Calu3 (cell line): ENCODE measurements at regions not wholly inside any gene's neighbourhood (a gene's known extent, or its start where the extent isn't known, plus 50 kb on each side); places are given as distances from the start of the nearest gene placed in this dataset.
"Not testable (repeated sequence)": the region's sequence is repeated elsewhere in the genome, so short reads cannot be mapped to it uniquely, and the experiment has no call there.

Experiments
- BruUV-seq: library from RNA; stranded (reverse); fragments of 400-500 nt; replicated peaks from 2 replicates; lab custom pipeline; 2021; lab: Mats Ljungman, UMichigan
- CTCF ChIA-PET: fragments of 300-600 bp; sonication (Branson Sonifier 250); formaldehyde crosslinking; loops from one replicate; lab custom pipeline; 2022; ENCODE audit warnings: antibody characterized with exemption; lab: Charles Lee
- DNase-seq: peaks from one replicate; pipeline ENCODE4 v3.0.0; 2022
- H3K27ac Mint-ChIP-seq: one replicate; pipeline ENCODE4 v1.8.0; 2022; ENCODE audit warnings: mixed read lengths; ENCODE audit not compliant: unreplicated experiment
- H3K27me3 Mint-ChIP-seq: one replicate; pipeline ENCODE4 v1.8.0; 2022; ENCODE audit warnings: mixed read lengths; ENCODE audit not compliant: unreplicated experiment
- H3K36me3 Mint-ChIP-seq: one replicate; pipeline ENCODE4 v1.8.0; 2022; ENCODE audit warnings: mild to moderate bottlenecking, moderate library complexity, mixed read lengths; ENCODE audit not compliant: insufficient read depth, unreplicated experiment
- H3K4me1 Mint-ChIP-seq: one replicate; pipeline ENCODE4 v1.8.0; 2022; ENCODE audit warnings: mild to moderate bottlenecking, low read depth, mixed read lengths; ENCODE audit not compliant: unreplicated experiment
- H3K4me3 Mint-ChIP-seq: one replicate; pipeline ENCODE4 v1.8.0; 2022; ENCODE audit warnings: mild to moderate bottlenecking, low read depth, moderate library complexity, mixed read lengths; ENCODE audit not compliant: unreplicated experiment
- H3K9me3 Mint-ChIP-seq: one replicate; pipeline ENCODE4 v1.8.0; 2022; ENCODE audit warnings: low read depth, mixed read lengths; ENCODE audit not compliant: unreplicated experiment
- CTCF ChIP-seq: fragments of 200-600 bp; IDR thresholded peaks from one replicate; pipeline ENCODE4 v1.8.0; 2022; ENCODE audit warnings: antibody characterized with exemption; ENCODE audit not compliant: unreplicated experiment
- intact Hi-C: fragments of 100-400 bp; cut with micrococcal nuclease; formaldehyde crosslinking; loops from one replicate; pipeline ENCODE4 v1.10.0; 2022; ENCODE audit not compliant: unreplicated experiment

GRCh38 chr7:49020145-49020544 lies 95.8 kb downstream of the CDC14C start:
- Mint-ChIP-seq H3K27me3 (no peaks in the 10 kb centered on the region), H3K4me1 (no peaks in the 10 kb centered on the region), H3K9me3 (peaks cover 11% of the 10 kb centered on the region), H3K36me3 (no peaks in the 10 kb centered on the region), H3K4me3 (no peak overlapping the region), H3K27ac (no peak overlapping the region)
- CTCF ChIA-PET: no interaction called here
- DNase-seq: no peak
- BruUV-seq: no TSS peak
- no peak for TF ChIP-seq CTCF
- intact Hi-C loops: no loop called here

- no TSS peak for BruUV-seq
- Mint-ChIP-seq H3K4me3 (no peak overlapping the region), H3K9me3 (peaks cover 12% of the 10 kb centered on the region), H3K27ac (no peak overlapping the region), H3K4me1 (no peaks in the 10 kb centered on the region), H3K27me3 (no peaks in the 10 kb centered on the region), H3K36me3 (no peaks in the 10 kb centered on the region)
- DNase-seq: no peak
- TF ChIP-seq CTCF: no peak
- CTCF ChIA-PET: no interaction called here
- intact Hi-C loops: no loop called here
Measured at GRCh38 chr7:49022448-49022847, 98.1 kb downstream of the CDC14C start.

- no peak for DNase-seq
- intact Hi-C loops: no loop called here
- H3K27me3 Mint-ChIP-seq: no peaks in the 10 kb centered on the region
- BruUV-seq: no TSS peak
- no peak for TF ChIP-seq CTCF
- H3K4me1 Mint-ChIP-seq: no peaks in the 10 kb centered on the region
- H3K36me3 Mint-ChIP-seq: no peaks in the 10 kb centered on the region
- no peak overlapping the region for H3K4me3 Mint-ChIP-seq
- no peak overlapping the region for H3K27ac Mint-ChIP-seq
- CTCF ChIA-PET: no interaction called here
- H3K9me3 Mint-ChIP-seq: peaks cover 12% of the 10 kb centered on the region
Measured at GRCh38 chr7:49023345-49024328, 99.3 kb downstream of the CDC14C start.

GRCh38 chr7:49030221-49030620 lies 105.9 kb downstream of the CDC14C start:
- intact Hi-C loops: loop anchor here (10.0 kb wide), 1 partner anchor 65 kb away; no protein-coding TSS in a partner anchor
- no peak for DNase-seq
- Mint-ChIP-seq H3K4me3 (no peak overlapping the region), H3K9me3 (peaks cover 5% of the 10 kb centered on the region), H3K27me3 (no peaks in the 10 kb centered on the region), H3K4me1 (no peaks in the 10 kb centered on the region), H3K27ac (no peak overlapping the region), H3K36me3 (no peaks in the 10 kb centered on the region)
- BruUV-seq: no TSS peak
- TF ChIP-seq CTCF: no peak
- CTCF ChIA-PET: interaction anchor here (0.7 kb wide), 1 partner anchor 94 kb away, joined by 6 read pairs; no protein-coding TSS in a partner anchor

- H3K36me3 Mint-ChIP-seq, CTCF ChIA-PET, BruUV-seq, H3K4me1 Mint-ChIP-seq, H3K9me3 Mint-ChIP-seq, DNase-seq, H3K27me3 Mint-ChIP-seq, H3K27ac Mint-ChIP-seq, H3K4me3 Mint-ChIP-seq: not testable (repeated sequence)
- intact Hi-C loops: loop anchor here (10.0 kb wide), 1 partner anchor 62 kb away; no protein-coding TSS in a partner anchor
Measured at GRCh38 chr7:49033140-49033539, 108.8 kb downstream of the CDC14C start.
